PC-9 (cell line): ENCODE measurements at regions not wholly inside any gene's neighbourhood (a gene's known extent, or its start where the extent isn't known, plus 50 kb on each side); places are given as distances from the start of the nearest gene placed in this dataset.
"Not testable (repeated sequence)": the region's sequence is repeated elsewhere in the genome, so short reads cannot be mapped to it uniquely, and the experiment has no call there.

Experiments used
- BruUV-seq: library from RNA; stranded (reverse); fragments of 400-500 nt; replicated peaks from 2 replicates; lab custom pipeline; 2021; lab: Mats Ljungman, UMichigan
- CTCF ChIA-PET: fragments of 300-600 bp; sonication (Branson Sonifier 250); formaldehyde crosslinking; loops from one replicate; lab custom pipeline; 2022; ENCODE audit warnings: antibody characterized with exemption; lab: Charles Lee
- POLR2A ChIA-PET: fragments of 300-600 bp; sonication (Branson Sonifier 250); formaldehyde crosslinking; loops from one replicate; lab custom pipeline; 2022; ENCODE audit warnings: antibody characterized with exemption; ENCODE audit not compliant: unreplicated experiment; lab: Charles Lee
- DNase-seq, 2 experiments: peaks; one replicate each; pipeline versions ENCODE4 v3.0.0 to v3.0.0-alpha.2; 2015 to 2022; ENCODE audit warnings: mixed read lengths in 1 of 2
- H2AFZ ChIP-seq: fragments of 200-600 bp; sonication (generic); 2 replicates; pipeline ENCODE4 v1.8.1; 2017; ENCODE audit warnings: antibody characterized with exemption
- H3F3A ChIP-seq: fragments of 200-600 bp; sonication (generic); 2 replicates; pipeline ENCODE4 v1.8.1; 2017; ENCODE audit warnings: antibody characterized with exemption, mild to moderate bottlenecking, low read depth; ENCODE audit not compliant: insufficient read depth
- H3K27ac ChIP-seq: fragments of 200-600 bp; sonication (generic); 2 replicates; pipeline ENCODE4 v1.6.1; 2016; ENCODE audit warnings: mixed run types
- H3K27me3 ChIP-seq: fragments of 200-600 bp; sonication (generic); 2 replicates; pipeline ENCODE4 v1.6.1; 2016; ENCODE audit warnings: low read depth, mixed run types; ENCODE audit not compliant: insufficient read depth
- H3K36me3 ChIP-seq: fragments of 200-600 bp; sonication (generic); 2 replicates; pipeline ENCODE4 v1.6.1; 2016; ENCODE audit warnings: low read depth, mixed run types
- H3K4me1 ChIP-seq: fragments of 200-600 bp; sonication (generic); replicated peaks from 2 replicates; pipeline ENCODE4 v1.6.1; 2016; ENCODE audit warnings: mixed run types; ENCODE audit not compliant: insufficient read depth
- H3K4me2 ChIP-seq: fragments of 200-600 bp; sonication (generic); 2 replicates; pipeline ENCODE4 v1.6.1; 2017; ENCODE audit warnings: mixed run types
- H3K4me3 ChIP-seq: fragments of 200-600 bp; sonication (generic); 2 replicates; pipeline ENCODE4 v1.6.1; 2016; ENCODE audit warnings: mixed run types
- H3K79me2 ChIP-seq: fragments of 200-600 bp; sonication (generic); 2 replicates; pipeline ENCODE4 v1.6.1; 2017; ENCODE audit warnings: low read depth, mixed run types
- H3K9me2 ChIP-seq: fragments of 200-600 bp; sonication (generic); 2 replicates; pipeline ENCODE4 v1.8.1; 2017; ENCODE audit warnings: mild to moderate bottlenecking; ENCODE audit not compliant: insufficient read depth
- H3K9me3 ChIP-seq: fragments of 200-600 bp; sonication (generic); 2 replicates; pipeline ENCODE4 v1.8.1; 2016; ENCODE audit warnings: low read depth; ENCODE audit not compliant: insufficient read depth
- H4K20me1 ChIP-seq: fragments of 200-600 bp; sonication (generic); 2 replicates; pipeline ENCODE4 v1.8.1; 2017; ENCODE audit not compliant: insufficient read depth
- intact Hi-C: fragments of 100-400 bp; cut with micrococcal nuclease; formaldehyde crosslinking; loops from one replicate; pipeline ENCODE4 v1.10.0; 2022; ENCODE audit not compliant: unreplicated experiment

- H3K36me3 ChIP-seq, CTCF ChIA-PET, DNase-seq, POLR2A ChIA-PET, H3K4me1 ChIP-seq, intact Hi-C loops, H3K27ac ChIP-seq, H3K27me3 ChIP-seq, H3F3A ChIP-seq, H3K9me2 ChIP-seq, BruUV-seq, H3K4me2 ChIP-seq, H3K79me2 ChIP-seq, H3K4me3 ChIP-seq, H4K20me1 ChIP-seq, H2AFZ ChIP-seq, H3K9me3 ChIP-seq: not testable (repeated sequence)
Observed at GRCh38 chr1:234793924-234794323, 183.9 kb upstream of the IRF2BP2 start.

DNA sequence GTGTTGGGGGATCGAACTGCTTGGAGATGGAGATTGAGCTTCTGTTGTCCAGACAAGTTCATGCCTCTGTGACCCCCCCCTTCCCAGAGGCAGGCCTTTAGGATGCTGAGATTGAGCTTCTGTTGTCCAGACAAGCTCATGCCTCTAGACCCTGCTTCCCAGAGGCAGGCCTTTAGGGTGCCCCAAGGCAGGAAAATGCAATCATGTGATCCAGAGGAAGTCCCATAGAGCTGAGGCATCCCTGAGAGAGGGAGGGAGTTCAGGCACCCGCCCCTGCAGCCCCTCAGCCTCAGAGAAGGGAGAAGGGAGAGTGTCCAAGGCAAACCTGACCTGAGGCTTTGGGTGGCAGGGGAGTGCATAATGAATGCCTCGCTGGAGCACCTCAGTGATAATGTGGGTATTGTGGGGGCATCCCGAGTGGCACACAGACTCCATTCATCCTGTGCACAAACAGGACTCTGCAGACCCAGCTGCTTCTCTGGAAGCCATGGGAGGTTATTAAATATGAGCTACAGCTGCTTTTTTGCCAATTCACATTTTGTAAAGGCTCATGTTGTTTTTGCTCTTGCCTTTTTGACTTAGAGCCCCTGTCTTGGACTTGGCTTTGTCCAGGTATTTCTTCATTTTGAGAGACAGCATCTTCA is 182.4 kb upstream of the IRF2BP2 start:
- DNase-seq, H3K27me3 ChIP-seq, H4K20me1 ChIP-seq, H3F3A ChIP-seq, BruUV-seq, H3K4me1 ChIP-seq, H3K4me3 ChIP-seq, H3K9me3 ChIP-seq, H3K27ac ChIP-seq, H3K9me2 ChIP-seq, H2AFZ ChIP-seq, H3K36me3 ChIP-seq, H3K4me2 ChIP-seq, CTCF ChIA-PET, H3K79me2 ChIP-seq, intact Hi-C loops, POLR2A ChIA-PET: not testable (repeated sequence)

DNA sequence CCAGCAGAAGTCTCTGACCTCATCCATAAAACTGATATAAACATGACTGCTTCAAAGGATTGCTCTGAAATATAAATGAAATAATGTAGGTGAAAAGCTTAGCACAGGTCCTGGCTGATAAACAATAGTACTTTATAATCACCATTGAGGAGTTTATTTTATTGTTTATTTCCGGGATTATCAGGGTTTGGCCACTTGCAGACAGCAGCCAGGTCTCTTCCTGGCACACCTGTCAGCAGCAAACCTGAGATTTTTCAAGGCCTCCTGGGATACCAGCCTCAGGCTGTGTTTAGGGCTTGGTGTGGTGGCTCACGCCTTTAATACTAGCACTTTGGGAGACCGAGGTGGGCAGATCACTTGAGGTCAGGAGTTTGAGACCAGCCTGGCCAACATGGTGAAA is 181.6 kb upstream of the IRF2BP2 start:
- intact Hi-C loops, H3K79me2 ChIP-seq, BruUV-seq, H3K36me3 ChIP-seq, DNase-seq, H3K9me2 ChIP-seq, H3K4me2 ChIP-seq, H3F3A ChIP-seq, H3K4me1 ChIP-seq, H3K27me3 ChIP-seq, H3K27ac ChIP-seq, H3K9me3 ChIP-seq, CTCF ChIA-PET, H4K20me1 ChIP-seq, POLR2A ChIA-PET, H3K4me3 ChIP-seq, H2AFZ ChIP-seq: not testable (repeated sequence)

GRCh38 chr1:234790333-234790732 is 180.4 kb upstream of the IRF2BP2 start:
- H3K27ac ChIP-seq, H4K20me1 ChIP-seq, H3K4me2 ChIP-seq, H3K27me3 ChIP-seq, CTCF ChIA-PET, H3K79me2 ChIP-seq, POLR2A ChIA-PET, H3K4me1 ChIP-seq, H3K9me3 ChIP-seq, H3F3A ChIP-seq, DNase-seq, BruUV-seq, H3K36me3 ChIP-seq, H2AFZ ChIP-seq, H3K9me2 ChIP-seq, H3K4me3 ChIP-seq, intact Hi-C loops: not testable (repeated sequence)

- H3K4me3 ChIP-seq, H2AFZ ChIP-seq, intact Hi-C loops, H3K9me2 ChIP-seq, H3F3A ChIP-seq, H3K79me2 ChIP-seq, BruUV-seq, H3K27ac ChIP-seq, H3K36me3 ChIP-seq, H3K4me1 ChIP-seq, H4K20me1 ChIP-seq, H3K27me3 ChIP-seq, H3K9me3 ChIP-seq, DNase-seq, CTCF ChIA-PET, H3K4me2 ChIP-seq, POLR2A ChIA-PET: not testable (repeated sequence)
Observed at GRCh38 chr1:234787011-234787584, 177.1 kb upstream of the IRF2BP2 start.

GRCh38 chr1:234785922-234786321 is 175.9 kb upstream of the IRF2BP2 start:
- H3K9me3 ChIP-seq, H3K27me3 ChIP-seq, H2AFZ ChIP-seq, H3K79me2 ChIP-seq, H3K4me3 ChIP-seq, CTCF ChIA-PET, H3K27ac ChIP-seq, H3K36me3 ChIP-seq, H3F3A ChIP-seq, BruUV-seq, POLR2A ChIA-PET, intact Hi-C loops, H3K4me2 ChIP-seq, DNase-seq, H4K20me1 ChIP-seq, H3K9me2 ChIP-seq, H3K4me1 ChIP-seq: not testable (repeated sequence)

GRCh38 chr1:234785471-234785919 is 175.5 kb upstream of the IRF2BP2 start:
- H3K9me2 ChIP-seq, BruUV-seq, H3K9me3 ChIP-seq, DNase-seq, H2AFZ ChIP-seq, H3K79me2 ChIP-seq, CTCF ChIA-PET, H3K27ac ChIP-seq, H3K36me3 ChIP-seq, POLR2A ChIA-PET, H3F3A ChIP-seq, H3K4me1 ChIP-seq, intact Hi-C loops, H4K20me1 ChIP-seq, H3K4me3 ChIP-seq, H3K27me3 ChIP-seq, H3K4me2 ChIP-seq: not testable (repeated sequence)
